Karpas-422 (cell line): ENCODE measurements at regions not wholly inside any gene's neighbourhood (a gene's known extent, or its start where the extent isn't known, plus 50 kb on each side); places are given as distances from the start of the nearest gene placed in this dataset.

ENCODE experiments used
- DNase-seq: peaks from one replicate; pipeline ENCODE4 v3.0.0-alpha.2; 2015
- H2AFZ ChIP-seq: fragments of 200-600 bp; sonication (generic); 2 replicates; pipeline ENCODE4 v1.6.1; 2014; ENCODE audit warnings: antibody characterized with exemption, low read length, mixed read lengths
- H3K27ac ChIP-seq: fragments of 200-600 bp; sonication (generic); 2 replicates; pipeline ENCODE4 v1.5.1; 2014; ENCODE audit warnings: mild to moderate bottlenecking, low read length, moderate library complexity
- H3K27me3 ChIP-seq: fragments of 200-600 bp; sonication (generic); 2 replicates; pipeline ENCODE4 v1.6.1; 2014; ENCODE audit warnings: low read length, mixed read lengths
- H3K36me3 ChIP-seq: fragments of 200-600 bp; sonication (generic); 2 replicates; pipeline ENCODE4 v1.6.1; 2014; ENCODE audit warnings: low read length, mixed read lengths; ENCODE audit not compliant: insufficient read depth
- H3K4me1 ChIP-seq: fragments of 200-600 bp; sonication (generic); 2 replicates; pipeline ENCODE4 v1.6.1; 2014; ENCODE audit warnings: mild to moderate bottlenecking, low read length, mixed read lengths
- H3K4me2 ChIP-seq: fragments of 200-600 bp; sonication (generic); 2 replicates; pipeline ENCODE4 v1.6.1; 2014; ENCODE audit warnings: low read length, low read depth, mild to moderate bottlenecking; ENCODE audit not compliant: poor library complexity, severe bottlenecking
- H3K4me3 ChIP-seq: fragments of 200-600 bp; sonication (generic); 2 replicates; pipeline ENCODE4 v1.5.1; 2014; ENCODE audit warnings: mild to moderate bottlenecking, antibody characterized with exemption, low read length, mixed read lengths
- H3K79me2 ChIP-seq: fragments of 200-600 bp; sonication (generic); 2 replicates; pipeline ENCODE4 v1.6.1; 2014; ENCODE audit warnings: mild to moderate bottlenecking, low read length, mixed read lengths
- H3K9ac ChIP-seq: fragments of 200-600 bp; sonication (generic); 2 replicates; pipeline ENCODE4 v1.6.0; 2014; ENCODE audit warnings: low read length
- H3K9me2 ChIP-seq: fragments of 200-600 bp; sonication (generic), shearing (Covaris generic); replicated peaks from 2 replicates; pipeline ENCODE4 v1.6.0; 2014; ENCODE audit warnings: mild to moderate bottlenecking, low read length, moderate library complexity; ENCODE audit not compliant: insufficient read depth
- H3K9me3 ChIP-seq: fragments of 300-700, 200-600 bp; sonication (generic); 2 replicates; pipeline ENCODE4 v1.6.1; 2014; ENCODE audit warnings: low read length, mixed read lengths
- H4K20me1 ChIP-seq: fragments of 200-600 bp; sonication (generic); 2 replicates; pipeline ENCODE4 v1.6.1; 2014; ENCODE audit warnings: mild to moderate bottlenecking, antibody characterized with exemption, low read length, low read depth; ENCODE audit not compliant: insufficient read depth

DNA sequence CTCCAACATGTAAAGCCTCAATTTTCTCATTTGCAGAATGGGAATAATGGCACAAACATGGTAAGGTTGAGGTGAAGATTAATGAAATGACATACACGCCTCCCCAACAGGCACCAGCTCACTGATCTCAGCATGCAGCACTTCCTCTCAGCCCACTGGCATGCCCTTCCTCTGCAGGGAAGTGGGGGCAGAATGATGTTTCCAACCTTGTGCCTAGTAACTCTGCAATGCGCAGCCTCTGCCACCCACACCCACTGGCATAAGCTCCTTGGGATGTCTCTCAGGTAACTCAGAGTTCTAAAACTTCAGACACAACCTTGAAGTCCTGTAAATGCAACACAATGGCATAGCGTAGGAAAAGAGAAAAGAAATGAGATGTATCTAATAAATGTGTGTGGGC, 540.7 kb downstream of the HTR7 start:
- Histone ChIP-seq H2AFZ (no peak overlapping the region), H3K9me2 (no peaks in the 10 kb centered on the region), H3K4me2 (no peak overlapping the region), H3K4me3 (no peak overlapping the region), H3K9me3 (no peaks in the 10 kb centered on the region), H3K36me3 (no peaks in the 10 kb centered on the region), H3K27me3 (no peaks in the 10 kb centered on the region), H3K79me2 (no peaks in the 10 kb centered on the region), H4K20me1 (no peaks in the 10 kb centered on the region), H3K9ac (no peak overlapping the region), H3K4me1 (no peaks in the 10 kb centered on the region), H3K27ac (no peak overlapping the region)
- no peak for DNase-seq

DNA sequence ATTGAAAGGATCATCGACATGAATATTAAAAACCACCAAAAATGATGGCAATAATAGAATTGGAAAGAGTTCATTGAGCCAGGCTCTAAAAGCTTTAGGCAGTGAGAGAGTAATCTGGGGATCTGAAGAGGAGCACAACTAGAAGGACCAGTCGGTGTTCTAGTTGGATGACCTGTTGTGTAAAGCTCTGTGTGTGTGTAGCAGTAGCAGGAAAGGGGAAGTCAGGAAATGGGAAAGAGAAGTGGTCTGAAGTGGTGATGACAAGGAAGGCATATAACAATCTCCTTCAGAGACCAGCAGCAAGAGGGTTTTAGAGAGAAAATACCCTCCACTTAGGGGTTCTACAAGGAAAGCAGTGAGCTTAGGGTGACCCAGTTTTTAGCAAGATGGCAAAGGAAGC, 539.2 kb downstream of the HTR7 start:
- H3K4me3 ChIP-seq, result no peak overlapping the region
- H3K4me2 ChIP-seq, result no peak overlapping the region
- H2AFZ ChIP-seq, result no peak overlapping the region
- no peaks in the 10 kb centered on the region for H3K27me3 ChIP-seq
- H3K4me1 ChIP-seq, result no peaks in the 10 kb centered on the region
- no peaks in the 10 kb centered on the region for H4K20me1 ChIP-seq
- H3K79me2 ChIP-seq, result no peaks in the 10 kb centered on the region
- no peaks in the 10 kb centered on the region for H3K9me2 ChIP-seq
- H3K9me3 ChIP-seq, result no peaks in the 10 kb centered on the region
- DNase-seq, result no peak
- H3K9ac ChIP-seq, result no peak overlapping the region
- H3K27ac ChIP-seq, result no peak overlapping the region
- H3K36me3 ChIP-seq, result no peaks in the 10 kb centered on the region

DNA sequence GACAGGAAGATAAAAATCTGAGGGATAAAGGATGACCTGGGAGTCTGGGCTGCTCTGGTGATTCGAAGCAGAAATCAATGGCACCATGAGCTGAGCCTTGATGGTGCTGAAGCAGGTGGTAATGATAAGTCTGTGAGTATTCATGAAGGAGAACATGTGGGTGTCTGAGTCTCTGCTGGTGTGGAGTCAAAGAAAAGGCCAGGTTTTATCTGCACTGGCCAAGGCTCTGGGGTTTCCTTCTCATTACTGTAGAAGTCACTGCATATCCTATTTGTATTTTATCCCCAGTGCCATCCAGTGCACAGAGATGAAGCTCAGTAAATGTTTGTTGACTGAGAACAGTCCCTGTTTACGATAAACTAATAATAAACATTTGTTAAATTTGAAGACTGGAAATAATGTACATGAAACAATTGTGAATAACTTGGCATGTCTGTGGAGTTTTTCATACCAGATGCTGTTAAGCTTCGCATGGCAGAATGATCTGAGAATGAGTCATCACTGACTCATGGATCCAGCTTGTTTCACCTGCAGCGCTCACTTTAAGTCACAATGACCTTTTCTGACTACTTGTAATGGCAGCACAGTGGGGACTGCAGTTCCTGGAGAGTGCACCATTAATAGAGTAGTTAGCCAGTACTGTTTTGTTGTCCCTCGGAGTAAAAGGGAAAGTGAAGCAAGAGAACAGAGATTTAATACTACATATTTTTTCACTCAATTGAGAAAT, 538.5 kb downstream of the HTR7 start:
- H3K9ac ChIP-seq, result no peak overlapping the region

DNA sequence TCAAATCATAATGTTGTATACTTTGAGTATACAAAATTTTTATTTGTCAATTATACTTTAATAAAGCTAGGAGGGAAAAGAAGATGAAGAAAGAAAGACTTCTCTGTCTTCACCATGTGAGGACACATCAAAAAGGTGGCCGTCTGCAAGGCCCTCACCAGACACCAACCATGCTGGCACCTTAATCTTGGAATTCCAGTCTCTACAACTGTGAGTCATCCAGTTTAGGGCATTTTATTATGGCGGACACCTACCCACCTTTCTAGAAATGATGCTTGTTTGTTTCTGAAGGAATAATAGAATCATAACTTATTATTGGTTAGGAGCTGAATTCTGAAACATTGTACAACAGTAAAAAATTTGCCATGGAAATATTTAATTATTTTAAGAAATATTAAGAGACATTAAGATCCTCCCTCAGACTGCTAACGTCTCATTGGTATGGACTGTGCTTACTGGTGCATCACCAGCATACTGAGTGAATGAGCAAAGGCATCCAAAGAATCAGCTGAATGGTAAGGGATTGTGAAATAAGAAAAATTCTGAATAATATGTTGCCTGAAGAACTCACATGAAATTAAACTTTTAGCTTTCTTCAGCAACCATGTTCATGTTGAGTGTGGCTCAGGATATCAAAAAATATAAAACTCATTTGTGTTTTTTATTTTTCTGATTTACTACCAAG, 536.6 kb downstream of the HTR7 start:
- Histone ChIP-seq H3K79me2 (no peaks in the 10 kb centered on the region), H3K27me3 (no peaks in the 10 kb centered on the region)

More for the DNA sequence above, 538.5 kb downstream of the HTR7 start:
- no peaks in the 10 kb centered on the region for H3K9me3 ChIP-seq
- no peaks in the 10 kb centered on the region for H4K20me1 ChIP-seq
- no peaks in the 10 kb centered on the region for H3K9me2 ChIP-seq
- H3K27ac ChIP-seq, result no peak overlapping the region
- H3K4me3 ChIP-seq, result no peak overlapping the region
- H3K79me2 ChIP-seq, result no peaks in the 10 kb centered on the region
- H3K4me2 ChIP-seq, result no peak overlapping the region
- no peaks in the 10 kb centered on the region for H3K36me3 ChIP-seq
- no peaks in the 10 kb centered on the region for H3K27me3 ChIP-seq
- no peak for DNase-seq
- H2AFZ ChIP-seq, result no peak overlapping the region
- H3K4me1 ChIP-seq, result no peaks in the 10 kb centered on the region

DNA sequence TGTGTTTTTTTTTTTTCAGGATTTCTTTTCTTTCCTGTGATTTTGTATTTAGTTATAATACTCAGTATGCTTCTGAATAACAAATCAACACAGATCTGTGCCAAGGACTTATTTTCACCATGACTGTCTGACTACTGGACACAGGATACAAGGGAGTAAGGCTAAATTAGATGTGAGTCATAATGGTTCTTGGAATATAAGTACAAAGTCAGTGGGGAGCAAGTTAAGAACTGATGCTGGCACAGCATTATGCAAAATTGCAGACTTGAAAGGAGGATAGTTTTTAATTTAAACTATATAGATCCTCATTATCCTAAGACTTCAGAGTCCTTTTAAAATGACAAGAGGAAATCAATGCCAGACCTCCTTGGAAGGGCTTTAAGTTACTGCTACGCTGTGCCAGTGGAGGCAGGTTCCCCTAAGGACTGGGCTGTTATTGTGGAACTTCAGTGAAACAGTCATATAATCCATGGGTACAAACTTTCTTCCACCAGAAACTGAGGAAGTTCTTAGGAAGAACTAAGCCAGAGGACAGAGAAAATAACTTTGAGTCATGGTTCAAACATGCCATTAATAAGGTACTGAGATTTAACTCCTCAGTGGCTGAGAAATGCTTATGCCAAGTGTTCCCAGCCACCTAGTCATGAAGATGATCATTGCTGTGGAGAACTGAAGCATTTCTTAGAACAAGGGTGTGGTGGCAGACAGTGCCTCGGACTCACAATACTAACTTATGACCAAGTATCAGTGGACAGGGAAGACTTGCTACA, 531.2 kb downstream of the HTR7 start:
- Histone ChIP-seq H3K27me3 (no peaks in the 10 kb centered on the region), H3K9me3 (no peaks in the 10 kb centered on the region), H4K20me1 (no peaks in the 10 kb centered on the region), H3K9me2 (no peaks in the 10 kb centered on the region), H3K4me2 (no peak overlapping the region), H3K79me2 (no peaks in the 10 kb centered on the region), H3K4me3 (no peak overlapping the region), H3K9ac (no peak overlapping the region), H3K4me1 (no peaks in the 10 kb centered on the region), H3K36me3 (no peaks in the 10 kb centered on the region), H2AFZ (no peak overlapping the region), H3K27ac (no peak overlapping the region)
- no peak for DNase-seq

More for the DNA sequence above, 536.6 kb downstream of the HTR7 start:
- no peak overlapping the region for H3K27ac ChIP-seq
- no peaks in the 10 kb centered on the region for H3K4me1 ChIP-seq
- H3K4me2 ChIP-seq, result no peak overlapping the region
- H4K20me1 ChIP-seq, result no peaks in the 10 kb centered on the region
- H3K9me2 ChIP-seq, result no peaks in the 10 kb centered on the region
- no peak overlapping the region for H2AFZ ChIP-seq
- no peak overlapping the region for H3K9ac ChIP-seq
- H3K36me3 ChIP-seq, result no peaks in the 10 kb centered on the region
- no peaks in the 10 kb centered on the region for H3K9me3 ChIP-seq
- DNase-seq, result no peak
- no peak overlapping the region for H3K4me3 ChIP-seq

DNA sequence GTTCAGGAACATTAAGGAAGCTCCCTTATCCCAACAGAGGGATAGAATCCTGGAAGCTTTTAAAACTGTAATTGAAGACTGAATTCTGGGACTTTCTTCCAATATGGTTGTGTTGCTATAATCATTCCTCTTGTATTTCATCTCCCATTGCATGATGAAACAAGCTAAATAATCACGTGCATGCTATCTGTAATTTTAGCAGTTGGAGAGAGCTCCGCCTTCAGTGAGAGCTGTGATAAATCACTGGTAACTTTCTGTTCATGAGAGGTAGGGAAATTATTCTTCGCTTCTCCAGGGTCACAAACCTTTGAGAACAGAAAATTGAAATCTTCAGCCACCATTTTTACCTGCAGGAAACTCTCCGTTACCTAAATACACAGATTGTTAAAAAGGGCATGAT, 530.2 kb downstream of the HTR7 start:
- Histone ChIP-seq H3K9me2 (no peaks in the 10 kb centered on the region), H3K27me3 (no peaks in the 10 kb centered on the region), H3K4me1 (no peaks in the 10 kb centered on the region), H3K27ac (no peak overlapping the region), H4K20me1 (no peaks in the 10 kb centered on the region), H2AFZ (no peak overlapping the region), H3K9ac (no peak overlapping the region), H3K4me2 (no peak overlapping the region), H3K79me2 (no peaks in the 10 kb centered on the region), H3K9me3 (no peaks in the 10 kb centered on the region), H3K36me3 (no peaks in the 10 kb centered on the region), H3K4me3 (no peak overlapping the region)
- no peak for DNase-seq

DNA sequence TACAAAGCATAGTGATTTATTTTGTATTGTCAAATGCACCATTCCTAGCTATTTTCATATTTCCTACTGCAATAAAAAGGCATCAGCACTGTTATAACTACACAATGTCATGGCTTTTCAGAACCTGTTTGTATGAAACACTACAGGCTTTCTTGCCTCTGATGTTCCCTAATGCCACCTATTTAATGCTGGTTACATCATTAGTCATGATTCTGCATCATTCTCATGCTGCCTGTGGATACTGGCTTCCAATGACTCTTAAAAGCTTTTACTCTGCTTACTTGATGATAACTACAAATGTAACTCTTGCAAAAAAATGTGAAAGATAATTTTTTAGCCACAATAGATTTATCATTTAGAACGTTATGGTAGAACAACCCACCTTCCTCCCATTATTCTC, 529.4 kb downstream of the HTR7 start:
- Histone ChIP-seq H3K27me3 (no peaks in the 10 kb centered on the region), H3K4me1 (no peaks in the 10 kb centered on the region), H3K79me2 (no peaks in the 10 kb centered on the region), H3K9me2 (no peaks in the 10 kb centered on the region), H2AFZ (no peak overlapping the region), H3K4me2 (no peak overlapping the region), H4K20me1 (no peaks in the 10 kb centered on the region), H3K9me3 (no peaks in the 10 kb centered on the region), H3K36me3 (no peaks in the 10 kb centered on the region), H3K4me3 (no peak overlapping the region), H3K9ac (no peak overlapping the region), H3K27ac (no peak overlapping the region)
- no peak for DNase-seq

DNA sequence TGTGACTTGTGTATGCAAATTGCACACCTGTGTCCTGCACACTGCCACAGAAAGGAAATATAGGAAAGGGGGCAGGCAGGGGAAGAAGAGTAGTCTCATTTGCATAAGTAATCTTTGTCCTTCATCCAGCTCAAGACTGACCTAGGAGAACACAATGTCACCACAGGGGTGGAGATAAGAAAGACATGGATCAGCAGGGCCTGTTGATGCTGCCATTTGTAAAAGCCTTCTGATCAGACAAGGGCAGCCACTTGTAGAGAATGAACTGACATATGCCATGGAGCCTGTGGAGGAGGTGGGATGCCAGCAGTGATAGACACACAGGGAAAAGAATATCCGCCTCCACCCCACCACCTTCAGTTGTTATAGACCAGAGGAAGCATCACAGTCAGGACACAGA, 528.9 kb downstream of the HTR7 start:
- no peaks in the 10 kb centered on the region for H3K9me2 ChIP-seq
- no peaks in the 10 kb centered on the region for H3K79me2 ChIP-seq
- no peaks in the 10 kb centered on the region for H3K36me3 ChIP-seq
- H3K9ac ChIP-seq, result no peak overlapping the region
- H3K4me1 ChIP-seq, result no peaks in the 10 kb centered on the region
- H4K20me1 ChIP-seq, result no peaks in the 10 kb centered on the region
- no peak overlapping the region for H3K27ac ChIP-seq
- H3K4me2 ChIP-seq, result no peak overlapping the region
- no peak for DNase-seq
- H2AFZ ChIP-seq, result no peak overlapping the region
- H3K27me3 ChIP-seq, result no peaks in the 10 kb centered on the region
- no peaks in the 10 kb centered on the region for H3K9me3 ChIP-seq
- H3K4me3 ChIP-seq, result no peak overlapping the region
